Osteocyte (in vitro differentiated cells): ENCODE measurements at regions not wholly inside any gene's neighbourhood (a gene's known extent, or its start where the extent isn't known, plus 50 kb on each side); places are given as distances from the start of the nearest gene placed in this dataset.

Experiments used
- DNase-seq: peaks from one replicate; pipeline ENCODE4 v3.0.0; 2021; ENCODE audit warnings: mixed read lengths; ENCODE audit not compliant: unreplicated experiment; ENCODE audit errors: extremely low spot score
- H3K27ac Mint-ChIP-seq: one replicate; pipeline ENCODE4 v1.8.0; 2021; ENCODE audit warnings: mild to moderate bottlenecking, mixed read lengths; ENCODE audit not compliant: unreplicated experiment
- H3K27me3 Mint-ChIP-seq: one replicate; pipeline ENCODE4 v1.8.0; 2021; ENCODE audit warnings: mixed read lengths; ENCODE audit not compliant: unreplicated experiment
- H3K36me3 Mint-ChIP-seq: one replicate; pipeline ENCODE4 v1.8.0; 2021; ENCODE audit warnings: mixed read lengths; ENCODE audit not compliant: unreplicated experiment
- H3K4me1 Mint-ChIP-seq: one replicate; pipeline ENCODE4 v1.8.0; 2021; ENCODE audit warnings: mixed read lengths; ENCODE audit not compliant: unreplicated experiment
- H3K4me3 Mint-ChIP-seq: one replicate; pipeline ENCODE4 v1.8.0; 2021; ENCODE audit warnings: mild to moderate bottlenecking, moderate library complexity, mixed read lengths; ENCODE audit not compliant: unreplicated experiment
- H3K9me3 Mint-ChIP-seq: one replicate; pipeline ENCODE4 v1.8.0; 2021; ENCODE audit warnings: mixed read lengths; ENCODE audit not compliant: unreplicated experiment
- CTCF ChIP-seq: fragments of 200-600 bp; sonication (generic); IDR thresholded peaks from 2 replicates; pipeline ENCODE4 v1.5.0; 2021; ENCODE audit warnings: antibody characterized with exemption, mild to moderate bottlenecking, moderate library complexity

- no peak for DNase-seq
- no peak overlapping the region for H3K27ac Mint-ChIP-seq
- H3K4me1 Mint-ChIP-seq, result no peaks in the 10 kb centered on the region
- H3K9me3 Mint-ChIP-seq, result no peaks in the 10 kb centered on the region
- no peak overlapping the region for H3K4me3 Mint-ChIP-seq
- no peaks in the 10 kb centered on the region for H3K36me3 Mint-ChIP-seq
- no peaks in the 10 kb centered on the region for H3K27me3 Mint-ChIP-seq
- no peak for TF ChIP-seq CTCF
Observed at GRCh38 chr7:54330216-54330800, 211.9 kb upstream of the VSTM2A start.

GRCh38 chr7:54331311-54331710 lies 210.9 kb upstream of the VSTM2A start:
- no peaks in the 10 kb centered on the region for H3K27me3 Mint-ChIP-seq
- TF ChIP-seq CTCF, result no peak
- H3K27ac Mint-ChIP-seq, result no peak overlapping the region
- no peak overlapping the region for H3K4me3 Mint-ChIP-seq
- H3K36me3 Mint-ChIP-seq, result no peaks in the 10 kb centered on the region
- no peaks in the 10 kb centered on the region for H3K4me1 Mint-ChIP-seq
- no peak for DNase-seq
- no peaks in the 10 kb centered on the region for H3K9me3 Mint-ChIP-seq

- H3K27ac Mint-ChIP-seq, result no peak overlapping the region
- no peaks in the 10 kb centered on the region for H3K9me3 Mint-ChIP-seq
- H3K4me1 Mint-ChIP-seq, result no peaks in the 10 kb centered on the region
- no peaks in the 10 kb centered on the region for H3K36me3 Mint-ChIP-seq
- no peak for DNase-seq
- H3K4me3 Mint-ChIP-seq, result no peak overlapping the region
- no peak for TF ChIP-seq CTCF
- H3K27me3 Mint-ChIP-seq, result no peaks in the 10 kb centered on the region
Observed at GRCh38 chr7:54332301-54332700, 209.9 kb upstream of the VSTM2A start.

- Mint-ChIP-seq H3K4me1 (no peaks in the 10 kb centered on the region), H3K9me3 (no peaks in the 10 kb centered on the region), H3K27me3 (no peaks in the 10 kb centered on the region), H3K27ac (no peak overlapping the region), H3K36me3 (no peaks in the 10 kb centered on the region), H3K4me3 (no peak overlapping the region)
- no peak for DNase-seq
- TF ChIP-seq CTCF, result no peak
Observed at GRCh38 chr7:54333952-54334351, 208.2 kb upstream of the VSTM2A start.

GRCh38 chr7:54336800-54337199 lies 205.4 kb upstream of the VSTM2A start:
- Mint-ChIP-seq H3K36me3 (no peaks in the 10 kb centered on the region), H3K9me3 (no peaks in the 10 kb centered on the region), H3K4me1 (no peaks in the 10 kb centered on the region), H3K27me3 (no peaks in the 10 kb centered on the region), H3K27ac (no peak overlapping the region), H3K4me3 (no peak overlapping the region)
- DNase-seq, result no peak
- TF ChIP-seq CTCF, result no peak
